K562 (cell line): ENCODE measurements at regions not wholly inside any gene's neighbourhood (a gene's known extent, or its start where the extent isn't known, plus 50 kb on each side); places are given as distances from the start of the nearest gene placed in this dataset.

Experiments
- ATAC-seq: fragments of 200-7000 bp; cut with Tn5 transposase; 3 replicates; pipeline ENCODE4 v1.9.1; 2020; ENCODE audit warnings: moderate library complexity
- BruUV-seq: library from RNA; stranded (reverse); fragments of 400-500 nt; replicated peaks from 2 replicates; lab custom pipeline; 2021; lab: Mats Ljungman, UMichigan
- CTCF ChIA-PET: fragments of 300-600 bp; formaldehyde crosslinking; extraction: SDS; loops from one replicate; lab custom pipeline; 2021; ENCODE audit warnings: low intra/inter-chr PET ratio; lab: Yijun Ruan, JAX
- POLR2A ChIA-PET: fragments of 300-600, 350-650 bp; sonication (Branson Sonifier 250); formaldehyde crosslinking; extraction: SDS; loops from one replicate; lab custom pipeline; 2021; ENCODE audit warnings: antibody characterized with exemption, inconsistent platforms; lab: Yijun Ruan, JAX
- DNase-seq, 4 experiments: peaks; one replicate each; pipeline versions ENCODE4 v3.0.0 to v3.0.0-alpha.2; 2011 to 2018; ENCODE audit warnings: low spot score in 3 of 4, mixed read lengths in 3 of 4; ENCODE audit errors: extremely low read depth in 1 of 4
- FAIRE-seq: peaks from 2 replicates; lab custom pipeline; 2011; peaks lifted over from hg19 to GRCh38; lab: Jason Lieb, UNC
- H2AFZ ChIP-seq: 2 replicates; pipeline ENCODE4 v1.6.0; 2011; ENCODE audit warnings: low read depth, low read length, control low read depth, inconsistent platforms
- H3K27ac ChIP-seq: fragments of 200-600 bp; 3 replicates; pipeline ENCODE4 v1.8.0; 2011; ENCODE audit warnings: low read depth, mild to moderate bottlenecking, control low read depth, inconsistent platforms, low read length, moderate library complexity, mixed read lengths; ENCODE audit errors: extremely low read depth
- H3K27me3 ChIP-seq, 2 experiments: fragments of 300-600 bp in 1 of 2; 2 replicates in 1 of 2; 3 replicates in 1 of 2; pipeline versions ENCODE4 v1.6.0 to v1.8.0; 2011; ENCODE audit warnings: inconsistent platforms in 2 of 2, low read length in 2 of 2, mild to moderate bottlenecking in 1 of 2, mixed read lengths in 1 of 2, moderate library complexity in 1 of 2; ENCODE audit not compliant: control insufficient read depth in 2 of 2, insufficient read depth in 2 of 2
- H3K36me3 ChIP-seq: fragments of 300-600 bp; 3 replicates; pipeline ENCODE4 v1.8.0; 2011; ENCODE audit warnings: mild to moderate bottlenecking, low read length, inconsistent platforms; ENCODE audit not compliant: control insufficient read depth, insufficient read depth
- H3K4me1 ChIP-seq, 2 experiments: fragments of 200-600 bp in 1 of 2; replicated peaks in 1 of 2; 2 replicates in 1 of 2; 3 replicates in 1 of 2; pipeline versions ENCODE4 v1.5.1 to v1.8.0; 2011; ENCODE audit warnings: inconsistent platforms in 2 of 2, low read length in 2 of 2, mild to moderate bottlenecking in 1 of 2, mixed read lengths in 1 of 2, moderate library complexity in 1 of 2; ENCODE audit not compliant: control insufficient read depth in 2 of 2, insufficient read depth in 2 of 2
- H3K4me2 ChIP-seq: 2 replicates; pipeline ENCODE4 v1.6.1; 2011; ENCODE audit warnings: low read length, control low read depth, inconsistent platforms, mixed read lengths; ENCODE audit not compliant: insufficient read depth
- H3K4me3 ChIP-seq: fragments of 200-600 bp; sonication (generic), shearing (Covaris generic); 2 replicates; pipeline ENCODE4 v1.5.1; 2016; ENCODE audit warnings: control low read depth, inconsistent platforms
- H3K79me2 ChIP-seq: fragments of 200-600 bp; 3 replicates; pipeline ENCODE4 v1.8.0; 2011; ENCODE audit warnings: low read length, inconsistent platforms; ENCODE audit not compliant: control insufficient read depth, insufficient read depth
- H3K9ac ChIP-seq, 2 experiments: 2 replicates each; pipeline versions ENCODE4 v1.6.0 to v1.6.1; 2011; ENCODE audit warnings: low read depth in 2 of 2, low read length in 2 of 2, control low read depth in 1 of 2, inconsistent platforms in 1 of 2, mild to moderate bottlenecking in 1 of 2, mixed read lengths in 1 of 2; ENCODE audit not compliant: insufficient read depth in 1 of 2
- H3K9me1 ChIP-seq: one replicate; pipeline ENCODE4 v1.6.0; 2011; ENCODE audit warnings: inconsistent platforms, mild to moderate bottlenecking, low read length, moderate library complexity; ENCODE audit not compliant: control insufficient read depth, insufficient read depth
- H3K9me3 ChIP-seq: replicated peaks from 2 replicates; pipeline ENCODE4 v1.5.1; 2011; ENCODE audit warnings: low read depth, low read length, inconsistent platforms; ENCODE audit not compliant: control insufficient read depth, insufficient read depth
- H4K20me1 ChIP-seq: replicated peaks from 2 replicates; pipeline ENCODE4 v1.6.1; 2011; ENCODE audit warnings: low read length, inconsistent platforms, mixed read lengths; ENCODE audit not compliant: control insufficient read depth, insufficient read depth
- ARID2 ChIP-seq: fragments of 450-650 bp; IDR thresholded peaks from 2 replicates; pipeline ENCODE4 v1.6.1; 2017; ENCODE audit warnings: antibody characterized with exemption, mild to moderate bottlenecking
- CTBP1 ChIP-seq: fragments of 450-650 bp; IDR thresholded peaks from 2 replicates; pipeline ENCODE4 v1.6.1; 2016; ENCODE audit warnings: borderline replicate concordance
- ETS2 ChIP-seq: IDR thresholded peaks from 2 replicates; pipeline ENCODE4 v1.6.1; 2016; ENCODE audit warnings: borderline replicate concordance, missing genetic modification characterization, mild to moderate bottlenecking, moderate library complexity, missing compliant biosample characterization; ENCODE audit not compliant: poor library complexity, severe bottlenecking
- LEF1 ChIP-seq: fragments of 450-650 bp; IDR thresholded peaks from 2 replicates; pipeline ENCODE4 v1.6.1; 2016; ENCODE audit warnings: mild to moderate bottlenecking
- MTA3 ChIP-seq: fragments of 450-650 bp; formaldehyde crosslinking; IDR thresholded peaks from 2 replicates; pipeline ENCODE4 v1.6.1; 2017; ENCODE audit warnings: mild to moderate bottlenecking, borderline replicate concordance
- SIRT6 ChIP-seq: IDR thresholded peaks from one replicate; pipeline ENCODE4 v1.6.1; 2012; ENCODE audit warnings: low read depth, mild to moderate bottlenecking, control low read depth, inconsistent platforms, low read length, moderate library complexity
- SMAD3 ChIP-seq: fragments of 450-650 bp; formaldehyde crosslinking; conservative IDR thresholded peaks from 2 replicates; pipeline ENCODE4 v1.4.0; 2020; ENCODE audit warnings: mild to moderate bottlenecking
- UBTF ChIP-seq, 2 experiments: IDR thresholded peaks; 2 replicates each; pipeline ENCODE4 v1.6.1; 2012; ENCODE audit warnings: improper control_type of control experiment in 2 of 2, low read depth in 2 of 2, low read length in 2 of 2, borderline replicate concordance in 1 of 2
- ZNF175 ChIP-seq: fragments of 200-800 bp; sonication (Bioruptor generic); IDR thresholded peaks from 2 replicates; pipeline ENCODE4 v1.6.1; 2016; ENCODE audit warnings: low read depth, mild to moderate bottlenecking, missing genetic modification characterization, missing compliant biosample characterization
- WGBS: fragments of 100-300 bp; shearing (Covaris generic); methylation state at CpG from one replicate; pipeline ENCODE4 v1.1.6; 2016; ENCODE audit warnings: low coverage, mixed read lengths; ENCODE audit not compliant: insufficient coverage; ENCODE audit errors: missing lambda C conversion rate; 5-methylcytosine and 5-hydroxymethylcytosine counted together
- in situ Hi-C: fragments of 300-500 bp; cut with MboI; formaldehyde crosslinking; loops from 4 replicates; pipeline ENCODE4 v1.15.0; 2018; ENCODE audit warnings: inconsistent platforms, mixed read lengths
- intact Hi-C: fragments of 100-400 bp; cut with micrococcal nuclease; formaldehyde crosslinking; loops from 2 replicates; pipeline ENCODE4 v1.14.2; 2022
- TF ChIP-seq, protein P1 (sequence below): sonication (generic); formaldehyde crosslinking; IDR thresholded peaks from 2 replicates; pipeline ENCODE4 v1.8.0; 2022; ENCODE audit warnings: mild to moderate bottlenecking, missing genetic modification reagents

DNA sequence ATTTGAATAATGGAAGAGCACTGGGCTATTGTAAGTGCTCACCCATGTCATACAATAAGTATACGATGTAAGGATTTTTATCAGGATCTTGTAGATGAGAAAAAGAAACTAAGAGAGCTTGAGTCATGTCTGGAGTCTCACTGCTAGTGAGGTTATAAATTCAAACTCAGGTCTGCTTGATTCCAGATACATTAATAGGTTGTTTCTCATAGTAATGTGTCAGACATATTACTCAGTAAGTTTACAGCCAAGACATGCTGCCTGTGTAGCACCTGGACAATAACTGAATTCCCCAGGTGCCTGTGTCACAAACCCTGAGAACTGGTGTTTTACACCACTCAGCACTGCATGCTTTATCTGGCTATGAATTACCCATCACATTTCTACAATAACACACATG lies 216.9 kb upstream of the LRP1B start:
- Histone ChIP-seq H3K36me3 (no peaks in the 10 kb centered on the region), H3K4me3 (no peak overlapping the region), H3K79me2 (no peaks in the 10 kb centered on the region), H3K9ac (no peak overlapping the region), H3K27me3 (no peaks in the 10 kb centered on the region), H3K4me2 (no peak overlapping the region), H4K20me1 (no peaks in the 10 kb centered on the region), H2AFZ (no peak overlapping the region), H3K4me1 (no peaks in the 10 kb centered on the region), H3K9me1 (no peaks in the 10 kb centered on the region), H3K9me3 (no peaks in the 10 kb centered on the region), H3K27ac (no peak overlapping the region)
- intact Hi-C loops, result no loop called here
- DNase-seq (no peak), FAIRE-seq (no peak), ATAC-seq (no peak)
- in situ Hi-C loops, result no loop called here
- no TSS peak for BruUV-seq
- POLR2A ChIA-PET, result no interaction called here
- WGBS, result 0% methylated on average over 1 of the region's 1 CpG
- TF ChIP-seq ETS2 (tag) (no peak), SMAD3 (CRISPR knock-in tag) (no peak), MTA3 (no peak), CTBP1 (no peak), SIRT6 (no peak), ARID2 (no peak)
- CTCF ChIA-PET, result no interaction called here

DNA sequence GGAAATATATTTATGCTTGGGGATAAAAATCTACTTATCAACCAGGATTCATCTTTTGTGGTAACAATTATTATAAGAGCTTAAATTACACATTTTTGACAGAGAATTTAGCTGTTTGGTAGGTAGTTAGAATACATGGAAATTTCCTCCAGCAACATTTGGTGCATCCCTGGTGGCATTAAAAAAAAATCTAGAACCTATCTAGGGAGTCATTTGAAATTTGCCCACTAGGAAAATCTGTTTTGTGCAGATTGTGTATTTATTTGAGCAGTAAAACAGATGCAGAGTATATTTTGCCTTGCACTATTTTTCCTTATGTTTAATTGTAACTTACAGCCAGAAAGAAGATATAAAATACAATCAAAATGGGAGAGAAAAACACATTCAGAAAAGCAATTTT lies 208.4 kb upstream of the LRP1B start:
- BruUV-seq, result no TSS peak
- POLR2A ChIA-PET, result no interaction called here
- intact Hi-C loops, result no loop called here
- TF ChIP-seq, protein P1, sequence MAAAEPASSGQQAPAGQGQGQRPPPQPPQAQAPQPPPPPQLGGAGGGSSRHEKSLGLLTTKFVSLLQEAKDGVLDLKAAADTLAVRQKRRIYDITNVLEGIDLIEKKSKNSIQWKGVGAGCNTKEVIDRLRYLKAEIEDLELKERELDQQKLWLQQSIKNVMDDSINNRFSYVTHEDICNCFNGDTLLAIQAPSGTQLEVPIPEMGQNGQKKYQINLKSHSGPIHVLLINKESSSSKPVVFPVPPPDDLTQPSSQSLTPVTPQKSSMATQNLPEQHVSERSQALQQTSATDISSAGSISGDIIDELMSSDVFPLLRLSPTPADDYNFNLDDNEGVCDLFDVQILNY, result no peak
- TF ChIP-seq LEF1, result no peak
- no peak for TF ChIP-seq ZNF175 (CRISPR knock-in tag)
- TF ChIP-seq UBTF (IDR thresholded peaks at IDR 0.05; ENCODE audit: borderline replicate concordance in 1 of 2, low read depth in 2 of 2, low read length in 2 of 2), result no peak

More for the DNA sequence above, 208.4 kb upstream of the LRP1B start:
- DNase-seq, result no peak
- ATAC-seq, result no peak
- Histone ChIP-seq H3K4me1 (no peaks in the 10 kb centered on the region), H3K9me1 (no peaks in the 10 kb centered on the region), H3K9ac (no peak overlapping the region), H3K36me3 (no peaks in the 10 kb centered on the region), H3K27ac (no peak overlapping the region), H3K27me3 (no peaks in the 10 kb centered on the region), H2AFZ (no peak overlapping the region), H3K79me2 (no peaks in the 10 kb centered on the region), H3K4me2 (no peak overlapping the region), H3K9me3 (no peaks in the 10 kb centered on the region), H4K20me1 (no peaks in the 10 kb centered on the region), H3K4me3 (no peak overlapping the region)
- in situ Hi-C loops, result no loop called here
- CTCF ChIA-PET, result no interaction called here
- FAIRE-seq, result no peak
